GM13976 (cell line): ENCODE measurements at regions not wholly inside any gene's neighbourhood (a gene's known extent, or its start where the extent isn't known, plus 50 kb on each side); places are given as distances from the start of the nearest gene placed in this dataset.

Source experiments
- DNase-seq: peaks from one replicate; pipeline ENCODE4 v3.0.0; 2012; ENCODE audit warnings: low spot score
- in situ Hi-C: fragments of 300-500 bp; cut with MboI; formaldehyde crosslinking; loops from one replicate; pipeline ENCODE4 v1.12.0; 2022; ENCODE audit warnings: low sequenced_read_pairs, mixed read lengths, inconsistent platforms; ENCODE audit not compliant: unreplicated experiment
- TF ChIP-seq, protein P1 (sequence below): IDR thresholded peaks from 2 replicates; pipeline ENCODE4 v1.5.1; 2012; ENCODE audit warnings: borderline replicate concordance, mild to moderate bottlenecking; ENCODE audit not compliant: insufficient read depth; ENCODE audit errors: extremely low read depth, missing control alignments, control extremely low read depth

DNA sequence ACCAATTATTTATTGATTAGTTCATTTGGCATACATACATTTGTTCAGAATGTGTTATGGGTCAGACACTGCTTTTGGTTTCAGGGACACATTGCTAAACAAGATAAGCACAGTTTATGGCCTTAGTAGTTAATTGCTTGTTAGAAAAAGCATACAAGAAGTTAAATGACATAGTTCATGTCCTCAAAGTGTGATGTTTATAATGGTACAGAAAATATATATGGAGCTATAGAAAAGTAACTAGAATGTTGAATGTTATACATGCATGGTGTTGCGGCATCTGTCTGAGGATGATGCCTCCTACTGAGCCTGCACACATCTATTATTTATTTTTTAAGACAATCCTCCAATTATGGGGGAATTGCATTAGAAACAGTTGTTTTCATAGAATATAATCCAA is 1476.3 kb upstream of the PCDH7 start:
- in situ Hi-C loops, result no loop called here
- DNase-seq, result no peak
- TF ChIP-seq, protein P1, sequence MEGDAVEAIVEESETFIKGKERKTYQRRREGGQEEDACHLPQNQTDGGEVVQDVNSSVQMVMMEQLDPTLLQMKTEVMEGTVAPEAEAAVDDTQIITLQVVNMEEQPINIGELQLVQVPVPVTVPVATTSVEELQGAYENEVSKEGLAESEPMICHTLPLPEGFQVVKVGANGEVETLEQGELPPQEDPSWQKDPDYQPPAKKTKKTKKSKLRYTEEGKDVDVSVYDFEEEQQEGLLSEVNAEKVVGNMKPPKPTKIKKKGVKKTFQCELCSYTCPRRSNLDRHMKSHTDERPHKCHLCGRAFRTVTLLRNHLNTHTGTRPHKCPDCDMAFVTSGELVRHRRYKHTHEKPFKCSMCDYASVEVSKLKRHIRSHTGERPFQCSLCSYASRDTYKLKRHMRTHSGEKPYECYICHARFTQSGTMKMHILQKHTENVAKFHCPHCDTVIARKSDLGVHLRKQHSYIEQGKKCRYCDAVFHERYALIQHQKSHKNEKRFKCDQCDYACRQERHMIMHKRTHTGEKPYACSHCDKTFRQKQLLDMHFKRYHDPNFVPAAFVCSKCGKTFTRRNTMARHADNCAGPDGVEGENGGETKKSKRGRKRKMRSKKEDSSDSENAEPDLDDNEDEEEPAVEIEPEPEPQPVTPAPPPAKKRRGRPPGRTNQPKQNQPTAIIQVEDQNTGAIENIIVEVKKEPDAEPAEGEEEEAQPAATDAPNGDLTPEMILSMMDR, result no peak

DNA sequence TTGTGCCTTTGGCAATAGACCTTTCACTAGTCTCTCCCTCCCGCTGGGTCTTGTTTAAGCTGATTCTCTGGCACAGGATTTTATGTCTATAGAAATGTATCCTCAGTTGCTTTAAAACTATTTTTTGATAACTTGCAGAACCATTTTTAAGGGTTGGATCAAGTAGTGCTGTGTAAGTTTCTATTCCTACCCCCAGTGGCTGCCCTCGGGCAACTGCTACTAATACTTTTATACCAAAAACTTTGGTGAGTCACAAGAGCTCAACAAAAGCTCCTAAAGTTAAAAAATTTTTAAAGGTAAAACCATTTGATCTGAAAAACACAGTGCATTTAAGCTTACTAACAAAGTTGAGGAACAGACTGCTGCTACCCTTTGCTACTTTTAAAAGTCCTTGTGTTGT is 1460.6 kb upstream of the PCDH7 start:
- TF ChIP-seq, protein P1, result no peak
- no peak for DNase-seq
- in situ Hi-C loops, result no loop called here

DNA sequence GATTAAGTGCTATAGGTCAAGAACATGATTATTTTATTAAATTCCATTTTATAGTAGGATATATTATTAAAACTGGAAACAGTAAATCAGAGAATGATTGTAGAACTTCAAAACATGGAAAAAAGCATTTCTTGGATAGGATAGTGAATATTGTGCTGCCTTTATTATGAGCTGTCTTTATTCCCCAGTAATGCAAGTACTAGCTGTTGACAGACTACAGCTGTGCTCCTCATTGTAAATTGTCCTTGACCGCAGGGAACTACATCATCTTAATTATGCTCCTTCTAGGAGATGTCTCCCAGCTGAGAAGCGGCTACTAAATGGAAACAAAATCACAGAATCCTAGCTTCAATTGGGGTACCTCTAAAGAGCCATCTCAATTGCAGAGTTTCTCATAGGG is 1457.2 kb upstream of the PCDH7 start:
- DNase-seq, result no peak
- in situ Hi-C loops, result no loop called here
- TF ChIP-seq, protein P1, result no peak

DNA sequence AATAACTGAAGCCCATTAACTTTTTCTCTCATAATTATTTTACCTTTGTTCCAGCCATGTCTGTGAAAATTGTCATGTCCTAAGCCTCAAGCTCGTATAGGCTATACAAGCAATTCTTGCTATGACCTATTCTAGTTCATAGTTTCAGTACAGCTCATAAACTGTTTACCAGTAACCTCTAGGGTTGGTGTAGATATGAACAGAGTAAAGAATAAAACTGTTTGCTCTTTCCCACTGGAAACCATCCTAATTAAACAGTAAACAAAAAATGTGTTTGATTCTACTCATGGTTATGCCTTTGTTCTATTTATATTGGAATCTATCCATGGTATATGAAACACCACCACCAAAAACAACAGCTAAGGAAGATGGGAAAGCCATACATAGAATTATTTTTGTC is 1444.0 kb upstream of the PCDH7 start:
- no peak for DNase-seq
- in situ Hi-C loops, result no loop called here
- TF ChIP-seq, protein P1, result no peak

DNA sequence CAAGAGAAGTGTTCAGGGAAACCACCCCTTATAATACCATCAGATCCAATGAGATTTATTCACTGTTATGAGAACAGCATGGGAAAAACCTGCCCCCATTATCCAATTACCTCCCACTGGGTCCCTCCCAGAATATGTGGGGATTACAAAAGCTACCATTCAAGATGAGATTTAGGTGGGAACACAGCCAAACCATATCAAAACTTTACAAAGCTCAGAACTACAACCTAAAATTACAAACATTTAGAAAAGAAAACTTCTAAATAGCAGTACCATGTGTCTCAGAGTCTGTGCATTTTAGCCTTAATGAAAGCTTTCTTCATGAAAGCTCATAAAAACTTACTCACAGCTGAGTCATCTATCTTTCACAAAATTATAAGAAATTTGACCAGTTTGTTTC is 1442.8 kb upstream of the PCDH7 start:
- TF ChIP-seq, protein P1, result no peak
- DNase-seq, result no peak
- in situ Hi-C loops, result no loop called here

DNA sequence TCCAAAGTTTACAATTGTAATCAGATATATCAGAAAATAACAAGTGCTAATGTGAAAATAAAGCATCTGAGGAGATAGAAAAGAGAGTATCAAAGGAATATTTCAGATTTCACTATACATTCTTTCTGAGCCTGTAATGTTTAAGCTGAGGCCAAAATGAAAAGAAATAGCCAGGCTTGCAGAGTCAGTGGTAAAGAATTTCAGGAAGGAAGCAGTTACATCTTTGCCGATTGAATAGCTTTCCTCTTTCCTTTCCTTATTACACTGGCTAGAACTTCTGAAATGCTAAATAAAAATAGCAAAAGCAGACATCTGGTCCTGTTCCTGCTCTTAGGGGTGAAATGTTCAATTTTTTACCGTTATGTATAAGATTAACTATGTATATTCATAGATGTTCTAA is 1441.6 kb upstream of the PCDH7 start:
- TF ChIP-seq, protein P1, result no peak
- no peak for DNase-seq
- in situ Hi-C loops, result no loop called here

DNA sequence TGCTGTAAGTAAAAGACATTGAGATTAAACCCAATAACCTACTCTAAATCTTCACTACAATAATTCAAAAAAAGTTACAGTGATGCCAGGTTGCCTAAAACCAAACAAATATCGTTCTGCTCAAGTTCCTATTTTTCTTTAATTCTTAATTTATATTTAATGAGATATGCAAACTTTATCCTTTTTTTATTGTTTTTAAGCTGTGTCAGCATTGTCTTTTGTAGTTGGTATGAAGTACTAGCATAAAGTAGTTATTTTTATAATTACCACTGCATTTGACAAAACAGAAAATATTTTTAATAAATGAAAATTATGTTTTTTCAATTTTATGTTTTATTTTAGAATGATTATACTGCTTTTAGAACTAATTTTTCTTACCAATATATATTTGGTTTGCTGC is 1431.1 kb upstream of the PCDH7 start:
- TF ChIP-seq, protein P1, result no peak
- no peak for DNase-seq
- in situ Hi-C loops, result no loop called here
